ENCODE measurements at regions not wholly inside any gene's neighbourhood (a gene's known extent, or its start where the extent isn't known, plus 50 kb on each side); places are given as distances from the start of the nearest gene placed in this dataset.

DNA sequence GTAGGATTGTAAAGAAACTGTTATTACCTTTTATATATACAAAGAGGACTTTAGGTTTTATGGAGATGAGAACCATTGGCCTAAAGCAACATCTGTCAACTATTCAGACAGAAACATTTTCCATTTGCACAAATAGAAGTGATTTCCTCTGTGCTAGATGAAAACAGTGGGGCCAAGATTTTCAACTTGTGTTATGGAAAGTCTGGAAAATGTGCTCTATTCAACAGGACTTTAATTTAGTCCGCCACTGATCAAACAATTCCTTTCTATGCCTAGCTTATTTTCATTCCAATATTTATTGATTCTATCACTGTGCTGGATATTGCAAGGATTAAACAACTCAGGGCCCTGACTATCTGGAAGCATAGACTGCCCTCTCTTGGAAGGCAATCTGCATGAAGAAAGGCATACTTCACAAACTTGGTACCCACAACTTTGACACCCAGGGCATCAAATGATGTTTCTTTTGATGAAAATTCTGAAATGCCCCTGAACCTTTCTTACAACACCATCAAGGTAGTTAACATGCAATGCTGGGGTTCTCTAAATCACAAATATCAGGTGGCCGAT lies 126.6 kb upstream of the HMHB1 start:
- H2AFZ ChIP-seq (ENCODE audit: low read depth): no peak overlapping the region
- H3K4me1 ChIP-seq (ENCODE audit: low read depth, poor library complexity, severe bottlenecking): no peaks in the 10 kb centered on the region
- no peak overlapping the region for H3K4me2 ChIP-seq
- no peak overlapping the region for H3K4me3 ChIP-seq (IDR thresholded peaks at IDR 0.05; ENCODE audit: insufficient read depth, low read depth, low read length)
- no peaks in the 10 kb centered on the region for H3K79me2 ChIP-seq (ENCODE audit: insufficient read depth, low read depth)
- H3K9ac ChIP-seq: no peak overlapping the region
- no peaks in the 10 kb centered on the region for H4K20me1 ChIP-seq (ENCODE audit: insufficient read depth)
- no peak for TF ChIP-seq CTCF (conservative IDR thresholded peaks at IDR 0.05; ENCODE audit: low read depth, low read length)
- H3K36me3 ChIP-seq (ENCODE audit: insufficient read depth): no peaks in the 10 kb centered on the region
- H3K27ac ChIP-seq: no peak overlapping the region
- no peaks in the 10 kb centered on the region for H3K27me3 ChIP-seq (ENCODE audit: insufficient read depth, low read depth)

- TF ChIP-seq CTCF (conservative IDR thresholded peaks at IDR 0.05; ENCODE audit: low read depth, low read length): no peak
- Histone ChIP-seq H3K27ac (no peak overlapping the region), H3K79me2 (ENCODE audit: insufficient read depth, low read depth) (no peaks in the 10 kb centered on the region), H2AFZ (ENCODE audit: low read depth) (no peak overlapping the region), H3K36me3 (ENCODE audit: insufficient read depth) (no peaks in the 10 kb centered on the region), H3K9ac (no peak overlapping the region), H3K4me1 (ENCODE audit: low read depth, poor library complexity, severe bottlenecking) (peaks cover 1% of the 10 kb centered on the region), H3K27me3 (ENCODE audit: insufficient read depth, low read depth) (no peaks in the 10 kb centered on the region), H3K4me3 (IDR thresholded peaks at IDR 0.05; ENCODE audit: insufficient read depth, low read depth, low read length) (no peak overlapping the region), H3K4me2 (no peak overlapping the region), H4K20me1 (ENCODE audit: insufficient read depth) (no peaks in the 10 kb centered on the region)
Measured at GRCh38 chr5:143683459-143683858, 128.5 kb upstream of the HMHB1 start.

GRCh38 chr5:143682929-143683386 lies 129.0 kb upstream of the HMHB1 start:
- peaks cover 3% of the 10 kb centered on the region for H3K4me1 ChIP-seq (ENCODE audit: low read depth, poor library complexity, severe bottlenecking)
- no peak overlapping the region for H3K9ac ChIP-seq
- no peak overlapping the region for H3K27ac ChIP-seq
- H3K27me3 ChIP-seq (ENCODE audit: insufficient read depth, low read depth): no peaks in the 10 kb centered on the region
- H3K4me2 ChIP-seq: no peak overlapping the region
- no peaks in the 10 kb centered on the region for H4K20me1 ChIP-seq (ENCODE audit: insufficient read depth)
- no peak for TF ChIP-seq CTCF (conservative IDR thresholded peaks at IDR 0.05; ENCODE audit: low read depth, low read length)
- no peaks in the 10 kb centered on the region for H3K36me3 ChIP-seq (ENCODE audit: insufficient read depth)
- H2AFZ ChIP-seq (ENCODE audit: low read depth): no peak overlapping the region
- no peaks in the 10 kb centered on the region for H3K79me2 ChIP-seq (ENCODE audit: insufficient read depth, low read depth)
- no peak overlapping the region for H3K4me3 ChIP-seq (IDR thresholded peaks at IDR 0.05; ENCODE audit: insufficient read depth, low read depth, low read length)

DNA sequence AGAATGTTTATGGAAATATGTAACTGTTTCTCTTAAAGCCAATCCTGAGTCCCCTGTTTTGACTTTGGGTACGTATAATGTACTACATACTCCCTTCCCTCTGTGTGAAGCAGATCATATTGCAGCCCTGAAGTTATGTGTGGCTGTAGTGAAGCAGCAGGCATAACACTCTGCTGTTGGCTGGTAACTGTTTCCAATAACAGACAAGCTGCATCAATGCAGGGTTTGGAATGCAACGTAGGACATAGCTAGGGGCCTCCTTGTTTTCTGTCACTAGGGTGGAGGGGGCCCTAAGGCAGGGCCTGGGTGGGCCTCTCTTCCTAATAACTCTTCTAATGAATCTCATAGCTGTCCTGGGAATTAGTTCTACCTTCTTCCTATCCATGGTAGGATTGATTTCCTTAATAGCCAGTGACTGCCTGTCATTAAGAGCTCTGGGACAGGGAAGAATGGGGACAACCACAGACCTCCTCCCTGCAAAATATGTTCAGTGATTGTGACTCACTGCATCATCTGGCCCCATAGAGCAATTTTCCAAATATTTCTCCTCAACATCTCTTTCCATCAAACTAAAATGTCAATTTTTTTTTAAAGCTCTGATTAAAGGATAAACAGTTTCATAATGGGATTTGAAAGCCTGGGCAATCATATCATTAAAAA lies 129.6 kb upstream of the HMHB1 start:
- H3K4me2 ChIP-seq: no peak overlapping the region
- H3K9ac ChIP-seq: no peak overlapping the region
- no peak for TF ChIP-seq CTCF (conservative IDR thresholded peaks at IDR 0.05; ENCODE audit: low read depth, low read length)
- no peaks in the 10 kb centered on the region for H3K27me3 ChIP-seq (ENCODE audit: insufficient read depth, low read depth)
- no peak overlapping the region for H2AFZ ChIP-seq (ENCODE audit: low read depth)
- H4K20me1 ChIP-seq (ENCODE audit: insufficient read depth): no peaks in the 10 kb centered on the region
- no peaks in the 10 kb centered on the region for H3K79me2 ChIP-seq (ENCODE audit: insufficient read depth, low read depth)
- no peak overlapping the region for H3K27ac ChIP-seq
- H3K36me3 ChIP-seq (ENCODE audit: insufficient read depth): no peaks in the 10 kb centered on the region
- no peak overlapping the region for H3K4me3 ChIP-seq (IDR thresholded peaks at IDR 0.05; ENCODE audit: insufficient read depth, low read depth, low read length)
- H3K4me1 ChIP-seq (ENCODE audit: low read depth, poor library complexity, severe bottlenecking): peaks cover 3% of the 10 kb centered on the region
